AG08395 (cell line): ENCODE measurements at regions not wholly inside any gene's neighbourhood (a gene's known extent, or its start where the extent isn't known, plus 50 kb on each side); places are given as distances from the start of the nearest gene placed in this dataset.

Experiments
- DNase-seq: peaks from one replicate; pipeline ENCODE4 v3.0.0; 2012; ENCODE audit warnings: mixed read lengths, low spot score

- DNase-seq: no peak
Observed at GRCh38 chr5:123763201-123763600, 251.2 kb downstream of the CSNK1G3 start.

GRCh38 chr5:123756816-123757215 lies 244.8 kb downstream of the CSNK1G3 start:
- DNase-seq: no peak

GRCh38 chr5:123756318-123756665 lies 244.3 kb downstream of the CSNK1G3 start:
- no peak for DNase-seq

GRCh38 chr5:123755653-123756317 lies 243.8 kb downstream of the CSNK1G3 start:
- peak; percentile 46 for DNase-seq

- no peak for DNase-seq
Observed at GRCh38 chr5:123754908-123755307, 242.9 kb downstream of the CSNK1G3 start.

- DNase-seq: peak; percentile 26
Observed at GRCh38 chr5:123753937-123754891, 242.2 kb downstream of the CSNK1G3 start.

GRCh38 chr5:123753180-123753936 lies 241.4 kb downstream of the CSNK1G3 start:
- no peak for DNase-seq

- peak; percentile 78 for DNase-seq
Observed at GRCh38 chr5:123752552-123753179, 240.7 kb downstream of the CSNK1G3 start.

GRCh38 chr5:123751670-123752069 lies 239.7 kb downstream of the CSNK1G3 start:
- DNase-seq: no peak

- DNase-seq: no peak
Observed at GRCh38 chr5:123748239-123748638, 236.3 kb downstream of the CSNK1G3 start.

- DNase-seq: no peak
Observed at GRCh38 chr5:123746683-123747360, 234.8 kb downstream of the CSNK1G3 start.

GRCh38 chr5:123743990-123744583 lies 232.1 kb downstream of the CSNK1G3 start:
- DNase-seq: no peak

GRCh38 chr5:123735384-123735783 lies 223.4 kb downstream of the CSNK1G3 start:
- no peak for DNase-seq

GRCh38 chr5:123732257-123732656 lies 220.3 kb downstream of the CSNK1G3 start:
- no peak for DNase-seq

- DNase-seq: no peak
Observed at GRCh38 chr5:123722451-123722850, 210.5 kb downstream of the CSNK1G3 start.

- DNase-seq: no peak
Observed at GRCh38 chr5:123721675-123722276, 209.8 kb downstream of the CSNK1G3 start.

GRCh38 chr5:123720955-123721354 lies 209.0 kb downstream of the CSNK1G3 start:
- no peak for DNase-seq

- DNase-seq: no peak
Observed at GRCh38 chr5:123720339-123720738, 208.4 kb downstream of the CSNK1G3 start.

GRCh38 chr5:123719004-123719403 lies 207.0 kb downstream of the CSNK1G3 start:
- no peak for DNase-seq

- DNase-seq: no peak
Observed at GRCh38 chr5:123718238-123718637, 206.3 kb downstream of the CSNK1G3 start.

GRCh38 chr5:123717139-123717538 lies 205.2 kb downstream of the CSNK1G3 start:
- DNase-seq: peak; percentile 35
